K562 (cell line): ENCODE measurements at regions not wholly inside any gene's neighbourhood (a gene's known extent, or its start where the extent isn't known, plus 50 kb on each side); places are given as distances from the start of the nearest gene placed in this dataset.

Experiments
- ATAC-seq: fragments of 200-7000 bp; cut with Tn5 transposase; 3 replicates; pipeline ENCODE4 v1.9.1; 2020; ENCODE audit warnings: moderate library complexity
- BruUV-seq: library from RNA; stranded (reverse); fragments of 400-500 nt; replicated peaks from 2 replicates; lab custom pipeline; 2021; lab: Mats Ljungman, UMichigan
- CTCF ChIA-PET: fragments of 300-600 bp; formaldehyde crosslinking; extraction: SDS; loops from one replicate; lab custom pipeline; 2021; ENCODE audit warnings: low intra/inter-chr PET ratio; lab: Yijun Ruan, JAX
- POLR2A ChIA-PET: fragments of 300-600, 350-650 bp; sonication (Branson Sonifier 250); formaldehyde crosslinking; extraction: SDS; loops from one replicate; lab custom pipeline; 2021; ENCODE audit warnings: antibody characterized with exemption, inconsistent platforms; lab: Yijun Ruan, JAX
- DNase-seq, 4 experiments: peaks; one replicate each; pipeline versions ENCODE4 v3.0.0 to v3.0.0-alpha.2; 2011 to 2018; ENCODE audit warnings: low spot score in 3 of 4, mixed read lengths in 3 of 4; ENCODE audit errors: extremely low read depth in 1 of 4
- FAIRE-seq: peaks from 2 replicates; lab custom pipeline; 2011; peaks lifted over from hg19 to GRCh38; lab: Jason Lieb, UNC
- H2AFZ ChIP-seq: 2 replicates; pipeline ENCODE4 v1.6.0; 2011; ENCODE audit warnings: low read depth, low read length, control low read depth, inconsistent platforms
- H3K27ac ChIP-seq: fragments of 200-600 bp; 3 replicates; pipeline ENCODE4 v1.8.0; 2011; ENCODE audit warnings: low read depth, mild to moderate bottlenecking, control low read depth, inconsistent platforms, low read length, moderate library complexity, mixed read lengths; ENCODE audit errors: extremely low read depth
- H3K27me3 ChIP-seq, 2 experiments: fragments of 300-600 bp in 1 of 2; 2 replicates in 1 of 2; 3 replicates in 1 of 2; pipeline versions ENCODE4 v1.6.0 to v1.8.0; 2011; ENCODE audit warnings: inconsistent platforms in 2 of 2, low read length in 2 of 2, mild to moderate bottlenecking in 1 of 2, mixed read lengths in 1 of 2, moderate library complexity in 1 of 2; ENCODE audit not compliant: control insufficient read depth in 2 of 2, insufficient read depth in 2 of 2
- H3K36me3 ChIP-seq: fragments of 300-600 bp; 3 replicates; pipeline ENCODE4 v1.8.0; 2011; ENCODE audit warnings: mild to moderate bottlenecking, low read length, inconsistent platforms; ENCODE audit not compliant: control insufficient read depth, insufficient read depth
- H3K4me1 ChIP-seq, 2 experiments: fragments of 200-600 bp in 1 of 2; replicated peaks in 1 of 2; 2 replicates in 1 of 2; 3 replicates in 1 of 2; pipeline versions ENCODE4 v1.5.1 to v1.8.0; 2011; ENCODE audit warnings: inconsistent platforms in 2 of 2, low read length in 2 of 2, mild to moderate bottlenecking in 1 of 2, mixed read lengths in 1 of 2, moderate library complexity in 1 of 2; ENCODE audit not compliant: control insufficient read depth in 2 of 2, insufficient read depth in 2 of 2
- H3K4me2 ChIP-seq: 2 replicates; pipeline ENCODE4 v1.6.1; 2011; ENCODE audit warnings: low read length, control low read depth, inconsistent platforms, mixed read lengths; ENCODE audit not compliant: insufficient read depth
- H3K4me3 ChIP-seq: fragments of 200-600 bp; sonication (generic), shearing (Covaris generic); 2 replicates; pipeline ENCODE4 v1.5.1; 2016; ENCODE audit warnings: control low read depth, inconsistent platforms
- H3K79me2 ChIP-seq: fragments of 200-600 bp; 3 replicates; pipeline ENCODE4 v1.8.0; 2011; ENCODE audit warnings: low read length, inconsistent platforms; ENCODE audit not compliant: control insufficient read depth, insufficient read depth
- H3K9ac ChIP-seq, 2 experiments: 2 replicates each; pipeline versions ENCODE4 v1.6.0 to v1.6.1; 2011; ENCODE audit warnings: low read depth in 2 of 2, low read length in 2 of 2, control low read depth in 1 of 2, inconsistent platforms in 1 of 2, mild to moderate bottlenecking in 1 of 2, mixed read lengths in 1 of 2; ENCODE audit not compliant: insufficient read depth in 1 of 2
- H3K9me1 ChIP-seq: one replicate; pipeline ENCODE4 v1.6.0; 2011; ENCODE audit warnings: inconsistent platforms, mild to moderate bottlenecking, low read length, moderate library complexity; ENCODE audit not compliant: control insufficient read depth, insufficient read depth
- H3K9me3 ChIP-seq: replicated peaks from 2 replicates; pipeline ENCODE4 v1.5.1; 2011; ENCODE audit warnings: low read depth, low read length, inconsistent platforms; ENCODE audit not compliant: control insufficient read depth, insufficient read depth
- H4K20me1 ChIP-seq: replicated peaks from 2 replicates; pipeline ENCODE4 v1.6.1; 2011; ENCODE audit warnings: low read length, inconsistent platforms, mixed read lengths; ENCODE audit not compliant: control insufficient read depth, insufficient read depth
- ARID2 ChIP-seq: fragments of 450-650 bp; IDR thresholded peaks from 2 replicates; pipeline ENCODE4 v1.6.1; 2017; ENCODE audit warnings: antibody characterized with exemption, mild to moderate bottlenecking
- ATF7 ChIP-seq: fragments of 450-650 bp; IDR thresholded peaks from 2 replicates; pipeline ENCODE4 v1.7.1; 2014; ENCODE audit warnings: mild to moderate bottlenecking, moderate library complexity
- DLX4 ChIP-seq: fragments of 250-450 bp; sonication (Bioruptor Pico); IDR thresholded peaks from 2 replicates; pipeline ENCODE4 v1.6.1; 2021; ENCODE audit warnings: mild to moderate bottlenecking
- HDAC3 ChIP-seq: fragments of 450-650 bp; IDR thresholded peaks from 2 replicates; pipeline ENCODE4 v1.6.1; 2018; ENCODE audit warnings: borderline replicate concordance, mild to moderate bottlenecking, moderate library complexity; ENCODE audit not compliant: partially characterized antibody
- HDGF ChIP-seq: fragments of 450-650 bp; IDR thresholded peaks from 2 replicates; pipeline ENCODE4 v1.6.1; 2016
- HNRNPH1 ChIP-seq: fragments of 200-400 bp; formaldehyde crosslinking; optimal IDR thresholded peaks from 2 replicates; pipeline ENCODE3; 2017; ENCODE audit warnings: low read depth, mild to moderate bottlenecking, low read length, moderate library complexity
- KLF1 ChIP-seq: fragments of 450-650 bp; IDR thresholded peaks from 2 replicates; pipeline ENCODE4 v1.6.1; 2016; ENCODE audit warnings: missing genetic modification characterization, missing compliant biosample characterization
- PRPF4 ChIP-seq: fragments of 200-400 bp; formaldehyde crosslinking; IDR thresholded peaks from one replicate; pipeline ENCODE4 v1.6.1; 2017; ENCODE audit warnings: low read length, low read depth, mild to moderate bottlenecking; ENCODE audit not compliant: insufficient read depth, poor library complexity, severe bottlenecking
- PYGO2 ChIP-seq: fragments of 450-650 bp; IDR thresholded peaks from 2 replicates; pipeline ENCODE4 v1.6.1; 2016; ENCODE audit warnings: mild to moderate bottlenecking, missing genetic modification characterization, moderate library complexity, missing compliant biosample characterization
- RBM25 ChIP-seq: fragments of 200-400 bp; formaldehyde crosslinking; IDR thresholded peaks from 2 replicates; pipeline ENCODE4 v1.6.1; 2018; ENCODE audit warnings: low read length, low read depth, moderate library complexity; ENCODE audit not compliant: severe bottlenecking
- SAFB ChIP-seq: fragments of 200-400 bp; formaldehyde crosslinking; IDR thresholded peaks from 2 replicates; pipeline ENCODE4 v1.6.1; 2017; ENCODE audit warnings: low read depth, low read length, borderline replicate concordance
- SNIP1 ChIP-seq: fragments of 450-650 bp; IDR thresholded peaks from 2 replicates; pipeline ENCODE4 v1.7.1; 2017; ENCODE audit warnings: low read depth, mild to moderate bottlenecking
- TOE1 ChIP-seq, 2 experiments: fragments of 450-650 bp in 1 of 2; sonication (generic) in 1 of 2; formaldehyde crosslinking in 1 of 2; IDR thresholded peaks; 2 replicates each; pipeline versions ENCODE4 v1.7.1 to v1.8.0; 2016 to 2022; ENCODE audit warnings: borderline replicate concordance in 2 of 2, mild to moderate bottlenecking in 2 of 2, antibody characterized with exemption in 1 of 2, inconsistent platforms in 1 of 2, low read depth in 1 of 2, missing genetic modification reagents in 1 of 2, moderate library complexity in 1 of 2
- ZNF282 ChIP-seq: sonication (generic); formaldehyde crosslinking; IDR thresholded peaks from 2 replicates; pipeline ENCODE4 v1.8.1; 2023; ENCODE audit warnings: missing genetic modification reagents
- ZNF583 ChIP-seq: fragments of 250-450 bp; sonication (Bioruptor Pico); IDR thresholded peaks from 2 replicates; pipeline ENCODE4 v1.4.0; 2020
- WGBS: fragments of 100-300 bp; shearing (Covaris generic); methylation state at CpG from one replicate; pipeline ENCODE4 v1.1.6; 2016; ENCODE audit warnings: low coverage, mixed read lengths; ENCODE audit not compliant: insufficient coverage; ENCODE audit errors: missing lambda C conversion rate; 5-methylcytosine and 5-hydroxymethylcytosine counted together
- in situ Hi-C: fragments of 300-500 bp; cut with MboI; formaldehyde crosslinking; loops from 4 replicates; pipeline ENCODE4 v1.15.0; 2018; ENCODE audit warnings: inconsistent platforms, mixed read lengths
- intact Hi-C: fragments of 100-400 bp; cut with micrococcal nuclease; formaldehyde crosslinking; loops from 2 replicates; pipeline ENCODE4 v1.14.2; 2022
- TF ChIP-seq, protein P1 (sequence below): sonication (generic); formaldehyde crosslinking; IDR thresholded peaks from 2 replicates; pipeline ENCODE4 v1.8.1; 2023; ENCODE audit warnings: mild to moderate bottlenecking, missing genetic modification reagents
- TF ChIP-seq, protein P2 (sequence below), 2 experiments: fragments of 450-650 bp in 1 of 2; sonication (generic) in 1 of 2; formaldehyde crosslinking; conservative IDR thresholded peaks; 2 replicates each; pipeline versions ENCODE4 v1.4.0 to v1.8.1; 2020 to 2022; ENCODE audit warnings: mild to moderate bottlenecking in 1 of 2, missing genetic modification reagents in 1 of 2

- WGBS = 2% methylated on average over 4 of the region's 4 CpGs
- no TSS peak for BruUV-seq
- DNase-seq = no peak
- ChIA-PET POLR2A (no interaction called here), CTCF (no interaction called here)
- Histone ChIP-seq H3K27me3 (peaks cover 0 to 16% of the 10 kb centered on the region in 2 experiments; a peak in 3 of 5 replicates), H3K36me3 (no peaks in the 10 kb centered on the region), H4K20me1 (no peaks in the 10 kb centered on the region), H3K4me2 (no peak overlapping the region), H2AFZ (no peak overlapping the region), H3K79me2 (no peaks in the 10 kb centered on the region), H3K9me1 (no peaks in the 10 kb centered on the region), H3K4me3 (no peak overlapping the region), H3K9me3 (no peaks in the 10 kb centered on the region), H3K9ac (no peak overlapping the region), H3K4me1 (no peaks in the 10 kb centered on the region), H3K27ac (no peak overlapping the region)
- FAIRE-seq = no peak
- no peak for TF ChIP-seq HNRNPH1
- TF ChIP-seq ZNF282 (CRISPR knock-in tag) = no peak
- TF ChIP-seq TOE1 (IDR thresholded peaks at IDR 0.05; ENCODE audit: borderline replicate concordance) = no peak
- no peak for TF ChIP-seq TOE1 (CRISPR knock-in tag; IDR thresholded peaks at IDR 0.05; ENCODE audit: borderline replicate concordance, low read depth)
- TF ChIP-seq, protein P1, sequence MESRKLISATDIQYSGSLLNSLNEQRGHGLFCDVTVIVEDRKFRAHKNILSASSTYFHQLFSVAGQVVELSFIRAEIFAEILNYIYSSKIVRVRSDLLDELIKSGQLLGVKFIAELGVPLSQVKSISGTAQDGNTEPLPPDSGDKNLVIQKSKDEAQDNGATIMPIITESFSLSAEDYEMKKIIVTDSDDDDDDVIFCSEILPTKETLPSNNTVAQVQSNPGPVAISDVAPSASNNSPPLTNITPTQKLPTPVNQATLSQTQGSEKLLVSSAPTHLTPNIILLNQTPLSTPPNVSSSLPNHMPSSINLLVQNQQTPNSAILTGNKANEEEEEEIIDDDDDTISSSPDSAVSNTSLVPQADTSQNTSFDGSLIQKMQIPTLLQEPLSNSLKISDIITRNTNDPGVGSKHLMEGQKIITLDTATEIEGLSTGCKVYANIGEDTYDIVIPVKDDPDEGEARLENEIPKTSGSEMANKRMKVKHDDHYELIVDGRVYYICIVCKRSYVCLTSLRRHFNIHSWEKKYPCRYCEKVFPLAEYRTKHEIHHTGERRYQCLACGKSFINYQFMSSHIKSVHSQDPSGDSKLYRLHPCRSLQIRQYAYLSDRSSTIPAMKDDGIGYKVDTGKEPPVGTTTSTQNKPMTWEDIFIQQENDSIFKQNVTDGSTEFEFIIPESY (CRISPR knock-in tag) = no peak
- no peak for TF ChIP-seq PRPF4
- TF ChIP-seq DLX4 = no peak
- TF ChIP-seq HDGF = no peak
- no peak for TF ChIP-seq ARID2
- no peak for TF ChIP-seq ZNF583 (CRISPR knock-in tag)
- TF ChIP-seq RBM25 = no peak
- TF ChIP-seq PYGO2 (tag) = no peak
- no peak for TF ChIP-seq SNIP1
- TF ChIP-seq HDAC3 = no peak
- TF ChIP-seq ATF7 = no peak
- TF ChIP-seq SAFB = no peak
- no peak for TF ChIP-seq KLF1 (tag)
- TF ChIP-seq, protein P2, sequence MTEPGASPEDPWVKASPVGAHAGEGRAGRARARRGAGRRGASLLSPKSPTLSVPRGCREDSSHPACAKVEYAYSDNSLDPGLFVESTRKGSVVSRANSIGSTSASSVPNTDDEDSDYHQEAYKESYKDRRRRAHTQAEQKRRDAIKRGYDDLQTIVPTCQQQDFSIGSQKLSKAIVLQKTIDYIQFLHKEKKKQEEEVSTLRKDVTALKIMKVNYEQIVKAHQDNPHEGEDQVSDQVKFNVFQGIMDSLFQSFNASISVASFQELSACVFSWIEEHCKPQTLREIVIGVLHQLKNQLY (CRISPR knock-in tag; conservative IDR thresholded peaks at IDR 0.05) = no peak
- ATAC-seq = no peak
- intact Hi-C loops (no loop called here), in situ Hi-C loops (no loop called here)
Measured at GRCh38 chr9:108191065-108191464, 664.7 kb downstream of the ACTL7B start.
